H9 (cell line): ENCODE measurements at regions not wholly inside any gene's neighbourhood (a gene's known extent, or its start where the extent isn't known, plus 50 kb on each side); places are given as distances from the start of the nearest gene placed in this dataset.

Experiments
- DNase-seq: peaks from one replicate; pipeline ENCODE4 v3.0.0-alpha.2; 2017
- H2AFZ ChIP-seq: one replicate; pipeline ENCODE4 v1.6.1; 2013; ENCODE audit warnings: mild to moderate bottlenecking, low read length, control low read depth, moderate library complexity
- H2AK5ac ChIP-seq: 2 replicates; pipeline ENCODE4 v1.6.1; 2013; ENCODE audit warnings: low read length, control low read depth, mixed read lengths; ENCODE audit not compliant: insufficient read length
- H2BK120ac ChIP-seq: one replicate; pipeline ENCODE4 v1.6.1; 2013; ENCODE audit warnings: low read depth, mild to moderate bottlenecking, low read length, control low read depth, inconsistent platforms; ENCODE audit not compliant: poor library complexity, severe bottlenecking
- H2BK12ac ChIP-seq: 2 replicates; pipeline ENCODE4 v1.6.1; 2013; ENCODE audit warnings: low read length, control low read depth, mixed read lengths, low read depth; ENCODE audit not compliant: insufficient read length
- H2BK15ac ChIP-seq: 2 replicates; pipeline ENCODE4 v1.6.1; 2013; ENCODE audit warnings: low read depth, low read length, control low read depth
- H2BK20ac ChIP-seq: one replicate; pipeline ENCODE4 v1.6.1; 2013; ENCODE audit warnings: low read depth, mild to moderate bottlenecking, low read length, control low read depth, inconsistent platforms; ENCODE audit not compliant: poor library complexity, severe bottlenecking
- H2BK5ac ChIP-seq: 2 replicates; pipeline ENCODE4 v1.6.1; 2013; ENCODE audit warnings: low read length, control low read depth, mixed read lengths; ENCODE audit not compliant: insufficient read length
- H3K14ac ChIP-seq: 2 replicates; pipeline ENCODE4 v1.6.1; 2013; ENCODE audit warnings: low read length, control low read depth; ENCODE audit not compliant: insufficient read depth
- H3K18ac ChIP-seq: 2 replicates; pipeline ENCODE4 v1.6.1; 2013; ENCODE audit warnings: low read depth, mild to moderate bottlenecking, mixed read lengths, low read length, control low read depth; ENCODE audit not compliant: insufficient read length
- H3K23ac ChIP-seq: 2 replicates; pipeline ENCODE4 v1.6.1; 2013; ENCODE audit warnings: low read length, control low read depth, mixed read lengths, low read depth; ENCODE audit not compliant: insufficient read length
- H3K23me2 ChIP-seq: 2 replicates; pipeline ENCODE4 v1.6.1; 2013; ENCODE audit warnings: low read depth, mild to moderate bottlenecking, mixed read lengths, low read length, control low read depth; ENCODE audit not compliant: insufficient read length, poor library complexity, severe bottlenecking
- H3K27ac ChIP-seq: 2 replicates; pipeline ENCODE4 v1.5.1; 2013; ENCODE audit warnings: low read length, control low read depth, mixed read lengths, low read depth; ENCODE audit not compliant: insufficient read length
- H3K27me3 ChIP-seq: 2 replicates; pipeline ENCODE4 v1.6.1; 2013; ENCODE audit warnings: low read length, control low read depth, inconsistent platforms; ENCODE audit not compliant: insufficient read depth
- H3K4ac ChIP-seq: 2 replicates; pipeline ENCODE4 v1.6.1; 2013; ENCODE audit warnings: low read depth, mild to moderate bottlenecking, control low read depth, inconsistent platforms, low read length, moderate library complexity
- H3K4me1 ChIP-seq: 2 replicates; pipeline ENCODE4 v1.6.1; 2013; ENCODE audit warnings: low read length, control low read depth, inconsistent platforms; ENCODE audit not compliant: insufficient read depth
- H3K4me2 ChIP-seq: 2 replicates; pipeline ENCODE4 v1.6.1; 2013; ENCODE audit warnings: low read length, control low read depth, mixed read lengths; ENCODE audit not compliant: insufficient read length, insufficient read depth
- H3K56ac ChIP-seq: 2 replicates; pipeline ENCODE4 v1.6.1; 2013; ENCODE audit warnings: low read depth, mild to moderate bottlenecking, mixed read lengths, low read length, control low read depth; ENCODE audit not compliant: insufficient read length
- H3K79me1 ChIP-seq: 2 replicates; pipeline ENCODE4 v1.6.1; 2013; ENCODE audit warnings: low read depth, mild to moderate bottlenecking, moderate library complexity, low read length, control low read depth, inconsistent platforms; ENCODE audit not compliant: insufficient read depth, poor library complexity, severe bottlenecking
- H3K79me2 ChIP-seq: 2 replicates; pipeline ENCODE4 v1.6.1; 2013; ENCODE audit warnings: low read length, control low read depth, inconsistent platforms; ENCODE audit not compliant: insufficient read depth
- H3K9ac ChIP-seq: 2 replicates; pipeline ENCODE4 v1.6.1; 2013; ENCODE audit warnings: low read length, control low read depth, mixed read lengths; ENCODE audit not compliant: insufficient read length; ENCODE audit errors: extremely low read depth
- H3K9me3 ChIP-seq: one replicate; pipeline ENCODE4 v1.6.1; 2013; ENCODE audit warnings: low read depth, low read length, inconsistent platforms; ENCODE audit not compliant: control insufficient read depth
- H3T11ph ChIP-seq: one replicate; pipeline ENCODE4 v1.6.1; 2013; ENCODE audit warnings: mild to moderate bottlenecking, low read length, control low read depth, inconsistent platforms
- H4K20me1 ChIP-seq: one replicate; pipeline ENCODE4 v1.6.1; 2013; ENCODE audit not compliant: control insufficient read depth, insufficient read length, insufficient read depth
- H4K5ac ChIP-seq: 2 replicates; pipeline ENCODE4 v1.6.1; 2013; ENCODE audit warnings: low read depth, mild to moderate bottlenecking, mixed read lengths, low read length, control low read depth; ENCODE audit not compliant: insufficient read length
- H4K8ac ChIP-seq: replicated peaks from 2 replicates; pipeline ENCODE4 v1.6.1; 2013; ENCODE audit warnings: low read length, control low read depth, mixed read lengths, low read depth; ENCODE audit not compliant: insufficient read length
- H4K91ac ChIP-seq: 2 replicates; pipeline ENCODE4 v1.6.1; 2013; ENCODE audit warnings: low read depth, mild to moderate bottlenecking, moderate library complexity, mixed read lengths, low read length, control low read depth; ENCODE audit not compliant: insufficient read length
- H3K27ac Mint-ChIP-seq, 3 experiments: 2 replicates in 2 of 3; 3 replicates in 1 of 3; pipeline ENCODE4 v1.8.0; 2020 to 2021; ENCODE audit warnings: mixed read lengths in 3 of 3, mild to moderate bottlenecking in 1 of 3, moderate library complexity in 1 of 3
- H3K27me3 Mint-ChIP-seq: 2 replicates; pipeline ENCODE4 v1.8.0; 2021; ENCODE audit warnings: low read depth, mild to moderate bottlenecking, moderate library complexity, mixed read lengths
- H3K36me3 Mint-ChIP-seq, 3 experiments: 2 replicates in 2 of 3; 3 replicates in 1 of 3; pipeline ENCODE4 v1.8.0; 2020 to 2021; ENCODE audit warnings: low read depth in 3 of 3, mixed read lengths in 3 of 3; ENCODE audit not compliant: insufficient read depth in 1 of 3
- H3K4me1 Mint-ChIP-seq, 2 experiments: 2 replicates each; pipeline ENCODE4 v1.8.0; 2020; ENCODE audit warnings: mixed read lengths in 2 of 2
- H3K4me3 Mint-ChIP-seq, 2 experiments: 2 replicates in 1 of 2; 3 replicates in 1 of 2; pipeline ENCODE4 v1.8.0; 2020 to 2021; ENCODE audit warnings: mild to moderate bottlenecking in 2 of 2, mixed read lengths in 2 of 2, moderate library complexity in 1 of 2
- H3K9me3 Mint-ChIP-seq, 2 experiments: 2 replicates in 1 of 2; 3 replicates in 1 of 2; pipeline ENCODE4 v1.8.0; 2020; ENCODE audit warnings: mild to moderate bottlenecking in 2 of 2, mixed read lengths in 2 of 2, moderate library complexity in 1 of 2
- CTCF ChIP-seq: fragments of 200-600 bp; sonication (generic); conservative IDR thresholded peaks from 3 replicates; pipeline ENCODE4 v1.8.0; 2021; ENCODE audit warnings: antibody characterized with exemption, mild to moderate bottlenecking
- WGBS: extraction: QIAGEN DNeasy Blood & Tissue Kit; methylation state at CpG from one replicate; pipeline ENCODE4 v1.1.7; 2013; ENCODE audit warnings: missing lambda C conversion rate, low lambda C conversion rate, mixed read lengths; ENCODE audit not compliant: insufficient read length; ENCODE audit errors: extremely low coverage; 5-methylcytosine and 5-hydroxymethylcytosine counted together

GRCh38 chr11:119560291-119560690 lies 137.3 kb upstream of the THY1 start:
- Histone ChIP-seq H3K18ac (no peak overlapping the region), H3T11ph (no peak overlapping the region), H3K23ac (no peak overlapping the region), H3K27me3 (no peaks in the 10 kb centered on the region), H4K91ac (no peak overlapping the region), H2BK12ac (no peak overlapping the region), H2BK120ac (no peak overlapping the region), H4K20me1 (no peaks in the 10 kb centered on the region), H3K56ac (no peak overlapping the region), H3K79me1 (no peaks in the 10 kb centered on the region), H3K23me2 (no peaks in the 10 kb centered on the region), H2BK15ac (no peak overlapping the region), H3K4me2 (no peak overlapping the region), H2AK5ac (no peak overlapping the region), H2AFZ (no peak overlapping the region), H3K9ac (no peak overlapping the region), H3K27ac (no peak overlapping the region), H3K4ac (no peak overlapping the region), H4K8ac (no peak overlapping the region), H3K14ac (no peak overlapping the region), H2BK5ac (no peak overlapping the region), H3K4me1 (no peaks in the 10 kb centered on the region), H2BK20ac (no peak overlapping the region), H3K9me3 (no peaks in the 10 kb centered on the region), H3K79me2 (no peaks in the 10 kb centered on the region), H4K5ac (no peak overlapping the region)
- Mint-ChIP-seq H3K27ac (no peak overlapping the region), H3K36me3 (peaks cover 0 to 6% (median 3%) of the 10 kb centered on the region in 3 experiments; a peak in 3 of 7 replicates), H3K4me3 (no peak overlapping the region), H3K27me3 (peaks cover 56% of the 10 kb centered on the region), H3K9me3 (peaks cover 5% of the 10 kb centered on the region in 2 experiments; a peak in 4 of 5 replicates), H3K4me1 (peaks cover 0 to 6% of the 10 kb centered on the region in 2 experiments; a peak in 1 of 4 replicates)
- DNase-seq = no peak
- WGBS = no CpG with 5 or more reads among the region's 6 CpGs
- TF ChIP-seq CTCF = no peak
